ENCODE measurements at regions not wholly inside any gene's neighbourhood (a gene's known extent, or its start where the extent isn't known, plus 50 kb on each side); places are given as distances from the start of the nearest gene placed in this dataset.

GRCh38 chr9:119526698-119527097 lies 157.5 kb upstream of the BRINP1 start:
- Mint-ChIP-seq H3K4me3 (no peak overlapping the region), H3K4me1 (no peaks in the 10 kb centered on the region), H3K36me3 (ENCODE audit: insufficient read depth in 1 of 3, low read depth in 3 of 3) (no peaks in the 10 kb centered on the region), H3K27ac (no peak overlapping the region), H3K27me3 (ENCODE audit: low read depth) (no peaks in the 10 kb centered on the region), H3K9me3 (no peaks in the 10 kb centered on the region)
- Histone ChIP-seq H3K4me2 (ENCODE audit: insufficient read depth, insufficient read length, low read length) (no peak overlapping the region), H3K4me1 (ENCODE audit: insufficient read depth, low read length) (no peaks in the 10 kb centered on the region), H3K27ac (ENCODE audit: insufficient read length, low read depth, low read length) (no peak overlapping the region), H3K18ac (ENCODE audit: insufficient read length, low read depth, low read length) (no peak overlapping the region), H2BK12ac (ENCODE audit: insufficient read length, low read depth, low read length) (no peak overlapping the region), H2BK15ac (ENCODE audit: low read depth, low read length) (no peak overlapping the region), H3K79me1 (ENCODE audit: insufficient read depth, low read depth, low read length, poor library complexity, severe bottlenecking) (no peaks in the 10 kb centered on the region), H4K91ac (ENCODE audit: insufficient read length, low read depth, low read length) (no peak overlapping the region), H3K23me2 (ENCODE audit: insufficient read length, low read depth, low read length, poor library complexity, severe bottlenecking) (no peaks in the 10 kb centered on the region), H2BK20ac (ENCODE audit: low read depth, low read length, poor library complexity, severe bottlenecking) (no peak overlapping the region), H3K9me3 (ENCODE audit: control insufficient read depth, low read depth, low read length) (no peaks in the 10 kb centered on the region), H3K27me3 (ENCODE audit: insufficient read depth, low read length) (no peaks in the 10 kb centered on the region), H4K5ac (ENCODE audit: insufficient read length, low read depth, low read length) (no peak overlapping the region), H2BK5ac (ENCODE audit: insufficient read length, low read length) (no peak overlapping the region), H3K23ac (ENCODE audit: insufficient read length, low read depth, low read length) (no peak overlapping the region), H3K4ac (ENCODE audit: low read depth, low read length) (no peak overlapping the region), H3T11ph (ENCODE audit: low read length) (no peak overlapping the region), H2AFZ (ENCODE audit: low read length) (no peak overlapping the region), H2AK5ac (ENCODE audit: insufficient read length, low read length) (no peak overlapping the region), H3K14ac (ENCODE audit: insufficient read depth, low read length) (no peak overlapping the region), H4K20me1 (ENCODE audit: control insufficient read depth, insufficient read depth, insufficient read length) (no peaks in the 10 kb centered on the region), H4K8ac (replicated peaks; ENCODE audit: insufficient read length, low read depth, low read length) (no peak overlapping the region), H3K56ac (ENCODE audit: insufficient read length, low read depth, low read length) (no peak overlapping the region), H2BK120ac (ENCODE audit: low read depth, low read length, poor library complexity, severe bottlenecking) (no peak overlapping the region), H3K9ac (ENCODE audit: extremely low read depth, insufficient read length, low read length) (no peak overlapping the region), H3K79me2 (ENCODE audit: insufficient read depth, low read length) (no peaks in the 10 kb centered on the region)
- WGBS (ENCODE audit: extremely low coverage, insufficient read length, low lambda C conversion rate): no CpG with 5 or more reads among the region's 8 CpGs
- TF ChIP-seq, protein P1, sequence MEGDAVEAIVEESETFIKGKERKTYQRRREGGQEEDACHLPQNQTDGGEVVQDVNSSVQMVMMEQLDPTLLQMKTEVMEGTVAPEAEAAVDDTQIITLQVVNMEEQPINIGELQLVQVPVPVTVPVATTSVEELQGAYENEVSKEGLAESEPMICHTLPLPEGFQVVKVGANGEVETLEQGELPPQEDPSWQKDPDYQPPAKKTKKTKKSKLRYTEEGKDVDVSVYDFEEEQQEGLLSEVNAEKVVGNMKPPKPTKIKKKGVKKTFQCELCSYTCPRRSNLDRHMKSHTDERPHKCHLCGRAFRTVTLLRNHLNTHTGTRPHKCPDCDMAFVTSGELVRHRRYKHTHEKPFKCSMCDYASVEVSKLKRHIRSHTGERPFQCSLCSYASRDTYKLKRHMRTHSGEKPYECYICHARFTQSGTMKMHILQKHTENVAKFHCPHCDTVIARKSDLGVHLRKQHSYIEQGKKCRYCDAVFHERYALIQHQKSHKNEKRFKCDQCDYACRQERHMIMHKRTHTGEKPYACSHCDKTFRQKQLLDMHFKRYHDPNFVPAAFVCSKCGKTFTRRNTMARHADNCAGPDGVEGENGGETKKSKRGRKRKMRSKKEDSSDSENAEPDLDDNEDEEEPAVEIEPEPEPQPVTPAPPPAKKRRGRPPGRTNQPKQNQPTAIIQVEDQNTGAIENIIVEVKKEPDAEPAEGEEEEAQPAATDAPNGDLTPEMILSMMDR (conservative IDR thresholded peaks at IDR 0.05): no peak
- DNase-seq: no peak

All from H9 (cell line).